Suppressor macrophage (primary cell): ENCODE measurements at regions not wholly inside any gene's neighbourhood (a gene's known extent, or its start where the extent isn't known, plus 50 kb on each side); places are given as distances from the start of the nearest gene placed in this dataset.
"Not testable (repeated sequence)": the region's sequence is repeated elsewhere in the genome, so short reads cannot be mapped to it uniquely, and the experiment has no call there.

Experiments used
- DNase-seq, 4 experiments: peaks; one replicate each; pipeline ENCODE4 v3.0.0-alpha.2; 2020 to 2022

DNA sequence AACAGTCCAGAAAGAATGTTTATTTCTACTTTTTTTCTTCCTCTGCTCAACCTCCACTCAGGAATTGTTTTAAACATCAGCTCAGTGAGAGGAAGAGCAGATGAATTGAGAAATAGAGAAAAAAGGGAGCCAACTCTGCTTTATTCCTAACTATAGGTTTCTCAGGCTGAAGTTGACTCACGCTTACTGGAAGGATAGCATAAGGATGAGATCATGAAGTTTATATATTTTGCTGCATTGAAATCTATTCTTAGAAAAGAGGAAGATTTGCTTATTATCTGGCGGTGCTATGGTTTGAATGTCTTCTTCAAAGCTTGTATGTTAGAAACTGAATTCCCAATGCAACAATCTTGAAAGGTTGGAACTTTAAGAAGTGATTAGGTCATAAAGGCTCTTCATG, 1673.4 kb upstream of the PCDH7 start:
- DNase-seq, result no peak

DNA sequence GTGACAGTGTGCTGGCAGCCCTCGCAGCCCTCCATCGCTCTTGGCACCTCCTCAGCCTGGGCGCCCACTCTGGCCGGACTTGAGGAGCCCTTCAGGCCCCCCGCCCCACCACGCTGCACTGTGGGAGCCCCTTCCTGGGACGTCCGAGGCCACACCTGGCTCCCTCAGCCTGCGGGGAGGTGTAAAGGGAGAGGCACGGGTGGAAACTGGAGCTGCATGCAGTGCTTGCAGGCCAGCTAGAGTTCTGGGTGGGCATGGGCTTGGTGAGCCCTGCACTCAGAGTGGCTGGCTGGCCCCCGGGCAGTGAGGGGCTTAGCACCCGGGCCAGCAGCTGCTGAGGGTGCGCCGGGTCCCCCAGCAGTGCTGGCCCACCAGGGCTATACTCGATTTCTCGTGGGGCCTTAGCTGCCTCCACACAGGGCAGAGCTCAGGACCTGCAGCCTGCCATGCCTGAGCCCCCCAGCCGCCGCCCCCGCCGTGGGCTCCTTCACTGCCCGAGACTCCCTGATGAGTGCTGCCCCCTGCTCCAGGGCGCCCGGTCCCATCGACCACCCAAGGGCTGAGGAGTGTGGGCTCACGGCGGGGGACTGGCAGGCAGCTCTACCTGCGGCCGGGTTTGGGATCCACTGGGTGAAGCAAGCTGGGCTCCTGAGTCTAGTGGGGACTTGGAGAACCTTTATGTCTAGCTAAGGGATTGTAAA, 1672.7 kb upstream of the PCDH7 start:
- no peak for DNase-seq

DNA sequence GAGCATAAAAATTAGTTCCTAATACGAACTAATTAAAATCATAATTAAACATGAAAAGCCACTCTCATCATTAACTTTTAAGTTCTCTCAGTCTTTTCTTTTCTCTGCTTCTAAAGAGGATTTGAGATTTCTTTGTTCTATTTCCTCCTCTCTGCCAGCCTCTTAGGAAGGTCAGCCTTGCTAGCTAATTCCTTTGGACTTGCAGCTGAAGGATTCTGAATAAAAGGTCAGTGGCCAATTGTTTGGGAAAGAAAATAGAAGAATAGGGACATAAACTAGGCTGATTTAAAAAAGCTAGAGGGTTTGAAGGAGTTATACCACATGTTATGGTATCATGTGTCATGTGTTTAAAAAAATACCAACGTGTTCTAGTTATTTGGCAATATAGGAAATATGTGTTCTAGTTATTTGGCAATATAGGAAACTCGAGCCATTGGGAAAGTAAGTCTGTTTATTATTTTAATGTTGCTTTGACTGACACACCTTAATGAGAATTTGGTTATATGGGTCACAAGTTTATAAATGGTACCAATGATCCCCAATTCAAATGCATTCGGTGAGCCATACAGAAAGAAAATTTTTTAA, 1668.7 kb upstream of the PCDH7 start:
- no peak for DNase-seq

- DNase-seq, result no peak
Measured at GRCh38 chr4:29052266-29052665, 1667.9 kb upstream of the PCDH7 start.

GRCh38 chr4:29058531-29058930, 1661.6 kb upstream of the PCDH7 start:
- DNase-seq, result no peak

DNA sequence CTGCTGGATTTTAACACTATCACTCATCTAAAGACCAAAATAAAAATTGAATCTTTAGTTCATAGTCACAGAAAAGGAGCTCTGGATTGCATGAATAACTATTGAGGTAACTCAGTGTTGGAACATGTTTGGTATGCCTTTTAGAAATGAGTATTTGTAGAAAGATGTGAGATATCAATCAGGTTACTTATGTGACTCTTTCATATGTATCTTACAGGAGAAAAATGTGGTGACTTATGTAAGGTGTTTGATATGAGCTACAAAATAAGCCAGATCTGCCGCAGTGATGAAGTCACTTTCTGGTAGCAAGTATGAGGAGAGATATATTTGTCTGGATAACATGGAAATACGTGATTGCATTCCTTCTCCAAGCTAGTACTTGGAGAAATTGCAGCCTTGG, 1653.3 kb upstream of the PCDH7 start:
- no peak for DNase-seq

- no peak for DNase-seq
Measured at GRCh38 chr4:29073571-29073970, 1646.6 kb upstream of the PCDH7 start.

DNA sequence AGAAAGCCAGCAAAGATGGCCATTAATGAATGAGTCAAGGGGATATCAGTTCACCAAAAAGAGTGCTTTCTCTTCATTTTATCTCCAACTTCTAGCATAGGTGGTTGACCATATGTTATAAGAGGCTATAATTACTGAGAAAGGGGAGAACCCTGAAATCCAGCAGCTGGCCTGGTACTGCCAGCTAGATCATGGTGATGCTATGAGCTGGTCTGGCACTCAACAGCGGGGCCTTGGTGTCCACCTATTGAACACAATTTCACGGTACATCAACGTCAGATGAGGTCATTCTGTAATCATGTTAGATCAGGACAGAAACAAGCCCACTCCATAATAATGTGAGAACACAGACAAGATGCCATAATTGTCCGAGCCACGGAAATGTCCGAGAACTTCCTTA, 1644.8 kb upstream of the PCDH7 start:
- DNase-seq, result no peak

DNA sequence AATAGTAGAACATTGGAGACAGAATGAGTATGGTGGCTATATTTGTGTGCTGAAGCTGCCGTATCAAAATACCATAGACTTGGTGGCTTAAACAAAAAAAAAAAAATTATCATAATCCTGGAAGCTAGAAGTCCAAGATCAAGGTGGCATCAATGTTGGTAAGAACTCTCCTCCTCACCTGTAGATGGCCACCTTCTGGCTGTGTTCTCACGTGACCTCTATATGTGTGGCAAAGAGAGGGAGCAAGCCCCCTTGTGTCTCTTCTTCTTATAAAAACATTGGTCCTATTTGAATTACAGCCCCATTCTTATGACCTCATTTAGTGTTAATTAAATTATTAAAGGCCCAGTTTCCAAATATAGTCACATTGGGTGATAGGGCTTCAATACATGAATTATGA, 1640.9 kb upstream of the PCDH7 start:
- DNase-seq, result no peak

DNA sequence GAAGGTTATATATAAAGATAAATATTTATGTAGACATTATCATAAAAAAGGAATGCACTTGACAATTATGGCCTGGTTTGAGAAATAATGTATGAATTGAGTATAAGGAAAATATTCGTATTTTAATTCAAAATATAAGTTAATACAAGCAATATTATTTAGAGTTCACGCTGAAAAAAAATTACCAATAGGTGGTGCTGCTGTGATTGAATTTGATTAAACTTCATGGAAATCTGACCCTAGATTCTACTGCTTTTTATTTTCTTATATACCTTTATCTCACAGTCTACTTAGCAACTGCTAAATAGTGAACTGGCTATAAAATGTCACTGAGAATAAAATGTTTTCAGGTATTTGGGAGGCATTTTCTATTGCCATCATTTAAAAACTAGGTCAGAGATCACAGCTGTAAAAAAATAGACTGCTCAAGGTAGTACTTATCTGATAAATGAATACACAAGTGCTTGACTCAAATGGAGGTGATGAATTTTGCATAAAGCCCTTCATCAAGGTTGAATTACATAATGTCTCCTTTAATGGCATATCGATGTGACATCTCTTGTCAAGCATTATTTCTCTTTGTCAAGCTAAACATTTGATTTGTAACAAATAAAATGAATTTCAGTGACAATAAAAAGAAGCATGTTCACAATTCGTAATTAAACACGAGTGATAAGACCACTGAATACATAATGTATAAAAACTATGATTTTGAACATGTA, 1638.8 kb upstream of the PCDH7 start:
- DNase-seq, result no peak

- no peak for DNase-seq
Measured at GRCh38 chr4:29082684-29083083, 1637.5 kb upstream of the PCDH7 start.

- no peak for DNase-seq
Measured at GRCh38 chr4:29085748-29086147, 1634.4 kb upstream of the PCDH7 start.

GRCh38 chr4:29104694-29105093, 1615.5 kb upstream of the PCDH7 start:
- DNase-seq, result no peak

DNA sequence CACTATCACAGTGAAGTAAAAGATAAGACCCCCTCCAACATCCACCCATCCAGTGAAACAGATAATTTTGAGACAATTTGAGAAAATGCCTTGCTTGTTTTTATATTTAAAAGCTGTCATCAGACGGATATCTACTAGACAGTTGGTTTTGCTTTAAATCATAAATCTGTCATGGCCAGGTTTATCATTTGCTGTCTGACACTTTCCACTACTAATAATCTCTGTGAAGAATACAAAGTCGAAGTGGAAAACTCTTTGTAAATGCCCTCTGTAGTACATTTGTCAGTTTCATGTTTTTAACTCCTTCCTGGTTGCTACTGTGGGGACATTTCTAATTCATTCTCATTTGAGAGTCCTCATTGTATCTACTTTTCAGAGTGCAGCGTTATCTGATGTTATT, 1606.2 kb upstream of the PCDH7 start:
- no peak for DNase-seq

DNA sequence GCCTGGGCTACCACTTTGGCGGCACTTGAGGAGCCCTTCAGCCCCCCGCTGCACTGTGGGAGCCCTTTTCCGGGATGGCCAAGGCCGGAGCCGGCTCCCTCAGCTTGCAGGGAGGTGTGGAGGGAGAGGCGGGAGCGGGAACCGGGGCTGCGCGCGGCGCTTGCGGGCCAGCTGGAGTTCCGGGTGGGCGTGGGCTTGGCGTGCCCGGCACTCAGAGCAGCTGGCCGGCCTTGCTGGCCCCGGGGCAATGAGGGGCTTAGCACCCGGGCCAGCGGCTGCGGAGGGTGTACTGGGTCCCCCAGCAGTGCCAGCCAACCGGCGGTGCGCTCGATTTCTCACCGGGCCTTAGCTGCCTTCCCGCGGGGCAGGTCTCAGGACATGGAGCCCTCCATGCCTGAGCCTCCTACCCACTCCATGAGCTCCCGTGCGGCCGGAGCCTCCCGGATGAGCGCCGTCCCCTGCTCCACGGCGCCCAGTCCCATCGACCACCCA, 1602.9 kb upstream of the PCDH7 start:
- not testable (repeated sequence) for DNase-seq

- DNase-seq, result no peak
Measured at GRCh38 chr4:29121586-29121985, 1598.6 kb upstream of the PCDH7 start.

- no peak for DNase-seq
Measured at GRCh38 chr4:29128810-29129209, 1591.4 kb upstream of the PCDH7 start.

DNA sequence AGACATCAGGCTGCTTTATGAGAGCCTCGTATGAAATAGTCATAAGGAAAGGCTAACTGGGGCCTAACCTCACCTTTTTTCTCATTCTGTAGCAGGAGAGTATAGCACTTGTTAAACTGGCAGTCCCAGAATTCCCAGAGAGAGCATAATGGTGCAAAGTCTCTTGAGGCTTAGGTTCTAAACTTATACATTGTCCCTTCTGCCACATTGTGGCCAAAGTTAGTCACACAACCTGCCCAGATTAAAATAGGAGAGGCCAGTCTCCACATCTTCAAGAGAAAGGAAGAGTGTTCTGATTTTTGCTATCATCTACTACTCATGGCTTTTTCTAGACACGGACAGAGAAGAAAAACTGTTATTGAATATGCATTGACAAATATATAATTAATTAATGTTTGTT, 1588.9 kb upstream of the PCDH7 start:
- DNase-seq, result no peak

DNA sequence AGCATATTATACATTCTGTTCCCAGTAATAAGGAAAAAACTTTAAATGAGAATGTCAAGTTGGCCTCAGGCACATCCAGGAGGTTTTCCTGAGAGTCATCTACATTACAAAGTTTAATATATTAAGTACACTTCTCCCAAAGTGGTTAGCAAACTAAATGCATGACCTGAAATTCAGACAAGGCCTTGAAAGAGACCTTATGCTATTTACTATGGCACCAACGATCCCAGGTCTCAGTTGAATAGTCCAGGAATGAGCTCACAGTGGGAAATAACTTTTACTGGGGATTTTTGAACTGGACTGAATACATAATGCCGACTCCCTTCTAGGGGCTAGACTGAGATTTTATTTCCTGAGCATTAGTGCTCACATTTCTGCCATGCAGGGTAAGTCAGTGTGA, 1577.5 kb upstream of the PCDH7 start:
- DNase-seq, result no peak

DNA sequence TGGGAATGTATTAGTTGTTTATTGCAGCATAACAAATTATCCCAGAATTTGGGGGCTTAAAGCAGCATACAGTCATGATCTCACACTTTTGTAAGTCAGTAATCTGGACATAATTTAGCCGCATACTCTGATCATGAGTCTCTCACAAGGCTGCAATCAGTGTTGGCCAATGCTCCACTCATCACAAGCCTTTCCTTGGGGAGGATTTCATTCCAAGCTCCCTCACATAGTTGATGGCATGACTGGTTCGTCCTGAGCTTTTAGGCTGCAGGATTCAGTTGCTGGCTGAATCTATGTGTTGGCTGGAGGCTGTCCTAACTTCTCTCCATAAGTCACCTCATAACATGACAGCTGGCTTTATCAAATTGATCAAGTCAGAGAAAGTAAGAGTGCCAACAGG, 1568.6 kb upstream of the PCDH7 start:
- DNase-seq, result no peak

DNA sequence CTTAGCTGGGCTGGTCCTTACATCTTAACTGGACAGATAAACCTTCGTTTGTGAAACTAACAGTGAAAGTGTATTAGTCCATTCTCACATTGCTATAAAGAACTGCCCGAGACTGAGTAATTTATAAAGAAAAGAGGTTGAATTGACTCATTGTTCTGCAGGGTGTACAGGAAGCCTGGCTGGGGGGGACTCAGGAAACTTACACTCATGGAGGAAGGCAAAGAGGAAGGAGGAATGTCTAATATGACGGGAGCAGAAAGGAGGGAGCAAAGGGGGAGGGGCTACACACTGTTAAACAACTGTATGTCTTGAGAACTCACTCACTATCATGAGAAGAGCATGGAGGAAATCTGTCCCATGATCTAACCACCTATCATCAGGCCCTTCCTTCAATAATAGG, 1566.5 kb upstream of the PCDH7 start:
- no peak for DNase-seq

DNA sequence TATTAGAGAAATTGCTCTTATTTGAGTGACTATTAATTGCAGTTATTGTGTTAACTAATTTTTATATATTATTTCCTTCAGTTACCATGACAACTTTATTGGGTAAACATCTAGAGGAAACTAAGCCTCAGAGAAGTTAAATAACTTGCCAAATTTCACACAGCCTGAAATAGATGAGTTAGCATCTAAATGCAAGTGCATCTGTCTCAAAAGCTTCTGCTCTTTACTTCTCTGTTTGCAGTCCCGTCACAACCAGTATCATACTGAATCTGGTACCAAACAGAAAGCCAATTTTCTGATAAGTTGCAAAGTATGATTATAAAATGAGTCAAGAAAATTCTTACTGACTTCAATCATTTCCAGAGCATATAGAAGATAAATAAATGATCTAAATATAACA, 1544.9 kb upstream of the PCDH7 start:
- no peak for DNase-seq

GRCh38 chr4:29199025-29199424, 1521.1 kb upstream of the PCDH7 start:
- no peak for DNase-seq

GRCh38 chr4:29199485-29199884, 1520.7 kb upstream of the PCDH7 start:
- no peak for DNase-seq
